ENCODE measurements at regions not wholly inside any gene's neighbourhood (a gene's known extent, or its start where the extent isn't known, plus 50 kb on each side); places are given as distances from the start of the nearest gene placed in this dataset.

DNA sequence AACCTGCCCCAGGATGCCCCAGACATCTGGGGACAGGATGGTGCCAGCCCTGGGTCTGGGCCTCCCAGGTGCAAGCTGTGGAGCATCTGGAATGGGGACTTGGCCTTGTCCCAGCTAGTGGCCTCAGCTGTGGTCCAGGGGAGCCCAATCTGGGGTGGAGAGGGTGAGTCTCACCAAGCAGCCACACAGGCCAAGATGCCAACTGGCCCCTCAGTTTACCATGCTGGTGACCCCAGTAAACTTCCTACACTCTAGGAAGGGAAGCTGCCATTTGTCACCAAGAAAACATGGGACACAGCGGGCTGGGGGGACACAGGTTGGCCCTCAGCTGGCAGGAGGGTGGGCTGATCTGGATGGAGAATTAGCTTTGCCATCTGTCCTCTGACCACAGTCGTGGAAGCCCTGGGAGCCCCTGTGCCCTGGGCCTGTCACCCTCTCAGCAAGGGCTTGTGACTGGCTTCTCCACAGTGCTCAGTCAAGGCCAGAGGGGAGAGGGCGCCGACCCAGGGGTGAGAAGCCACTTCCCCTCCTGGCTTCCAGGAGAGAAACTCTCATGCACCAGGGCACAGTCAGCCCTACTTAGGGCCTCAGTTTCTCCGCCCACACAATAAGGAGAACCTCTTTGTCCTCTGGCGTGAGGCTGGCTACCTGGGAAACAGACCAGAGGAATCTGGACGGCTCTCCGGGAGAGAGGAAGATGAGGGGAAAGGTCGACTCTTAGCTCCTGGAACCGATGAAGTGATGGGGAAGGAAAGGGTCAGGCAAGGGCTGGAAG is 126.4 kb upstream of the SMURF2 start:
- no peak for TF ChIP-seq FOXM1 (IDR thresholded peaks at IDR 0.05; ENCODE audit: borderline replicate concordance)
- TF ChIP-seq, protein P1, sequence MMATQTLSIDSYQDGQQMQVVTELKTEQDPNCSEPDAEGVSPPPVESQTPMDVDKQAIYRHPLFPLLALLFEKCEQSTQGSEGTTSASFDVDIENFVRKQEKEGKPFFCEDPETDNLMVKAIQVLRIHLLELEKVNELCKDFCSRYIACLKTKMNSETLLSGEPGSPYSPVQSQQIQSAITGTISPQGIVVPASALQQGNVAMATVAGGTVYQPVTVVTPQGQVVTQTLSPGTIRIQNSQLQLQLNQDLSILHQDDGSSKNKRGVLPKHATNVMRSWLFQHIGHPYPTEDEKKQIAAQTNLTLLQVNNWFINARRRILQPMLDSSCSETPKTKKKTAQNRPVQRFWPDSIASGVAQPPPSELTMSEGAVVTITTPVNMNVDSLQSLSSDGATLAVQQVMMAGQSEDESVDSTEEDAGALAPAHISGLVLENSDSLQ (IDR thresholded peaks at IDR 0.05) = no peak
- no peak for TF ChIP-seq ELF4 (IDR thresholded peaks at IDR 0.05)
- no peak for TF ChIP-seq SP1 (IDR thresholded peaks at IDR 0.05)
- no peak for TF ChIP-seq FOXA1 (IDR thresholded peaks at IDR 0.05)
- TF ChIP-seq CTBP1 (IDR thresholded peaks at IDR 0.05; ENCODE audit: borderline replicate concordance) = no peak
- no peak for TF ChIP-seq BHLHE40 (IDR thresholded peaks at IDR 0.05; ENCODE audit: borderline replicate concordance)
- no peak for TF ChIP-seq TARDBP (IDR thresholded peaks at IDR 0.05)
- no peak for TF ChIP-seq HDGF (IDR thresholded peaks at IDR 0.05; ENCODE audit: borderline replicate concordance)
- no peak for TF ChIP-seq SUZ12 (IDR thresholded peaks at IDR 0.05)
- TF ChIP-seq FOXK2 (IDR thresholded peaks at IDR 0.05) = no peak
- no peak for TF ChIP-seq LEF1 (IDR thresholded peaks at IDR 0.05; ENCODE audit: borderline replicate concordance)
- no peak for TF ChIP-seq L3MBTL2 (conservative IDR thresholded peaks at IDR 0.05)
- POLR2A ChIA-PET = no interaction called here
- no peak for DNase-seq (ENCODE audit: extremely low spot score)
- CTCF ChIA-PET = interaction anchor here (0.6 to 1.1 kb wide), 2 partner anchors 370 to 404 kb away, joined by 3 to 6 read pairs; no protein-coding TSS in a partner anchor

GRCh38 chr17:64787921-64788271 is 125.8 kb upstream of the SMURF2 start:
- CTCF ChIA-PET = interaction anchor here (1.1 kb wide), 2 partner anchors 10 to 369 kb away, joined by 3 to 4 read pairs; no protein-coding TSS in a partner anchor
- DNase-seq (ENCODE audit: extremely low spot score) = no peak
- TF ChIP-seq FOXK2 (IDR thresholded peaks at IDR 0.05) (no peak), TARDBP (IDR thresholded peaks at IDR 0.05) (no peak), ARNT (IDR thresholded peaks at IDR 0.05) (no peak), SP1 (IDR thresholded peaks at IDR 0.05) (no peak), BHLHE40 (IDR thresholded peaks at IDR 0.05; ENCODE audit: borderline replicate concordance) (no peak), ZNF384 (IDR thresholded peaks at IDR 0.05) (no peak), NFRKB (IDR thresholded peaks at IDR 0.05) (no peak), L3MBTL2 (conservative IDR thresholded peaks at IDR 0.05) (no peak), FOXM1 (IDR thresholded peaks at IDR 0.05; ENCODE audit: borderline replicate concordance) (no peak), ELF4 (IDR thresholded peaks at IDR 0.05) (no peak), SUZ12 (IDR thresholded peaks at IDR 0.05) (no peak), HDGF (IDR thresholded peaks at IDR 0.05; ENCODE audit: borderline replicate concordance) (no peak), LEF1 (IDR thresholded peaks at IDR 0.05; ENCODE audit: borderline replicate concordance) (no peak), FOXA1 (IDR thresholded peaks at IDR 0.05) (no peak)
- TF ChIP-seq, protein P1 (IDR thresholded peaks at IDR 0.05) = no peak
- POLR2A ChIA-PET = no interaction called here

DNA sequence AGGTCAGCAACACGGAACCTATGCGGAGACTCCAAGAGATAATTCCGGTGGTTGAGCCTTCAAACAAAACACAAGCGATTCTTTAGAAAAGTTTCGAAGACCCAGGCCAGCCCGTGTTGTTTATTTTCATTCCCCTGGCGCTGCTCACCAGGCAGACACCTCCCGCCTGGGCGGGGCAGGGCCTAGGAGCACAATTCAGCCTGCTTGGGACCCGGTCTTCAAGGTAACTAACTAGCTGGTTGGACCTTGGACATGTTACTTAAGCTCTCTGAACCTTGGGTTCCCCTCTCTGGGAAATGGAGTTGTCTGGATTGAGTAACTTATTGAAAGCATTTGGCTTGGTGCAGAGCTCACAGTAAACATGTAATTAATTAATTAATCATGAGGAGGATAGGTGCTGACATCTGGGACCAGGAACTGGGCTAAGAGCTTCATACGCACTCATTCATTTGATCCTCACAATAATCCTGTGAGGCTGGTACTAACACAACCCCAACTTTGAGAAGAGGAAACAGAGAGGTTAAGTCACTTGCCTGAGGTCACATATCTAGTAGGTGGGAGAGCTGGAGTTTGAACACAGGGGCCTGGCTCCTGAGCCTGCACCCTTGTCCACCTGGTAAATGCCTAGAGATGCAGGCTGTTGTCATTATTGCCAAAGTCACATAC is 125.3 kb upstream of the SMURF2 start:
- no peak for DNase-seq (ENCODE audit: extremely low spot score)
- ChIA-PET CTCF (interaction anchor here (1.1 kb wide), 2 partner anchors 10 to 369 kb away, joined by 3 to 4 read pairs; no protein-coding TSS in a partner anchor), POLR2A (no interaction called here)
- TF ChIP-seq ARNT (IDR thresholded peaks at IDR 0.05) (no peak), TARDBP (IDR thresholded peaks at IDR 0.05) (no peak), CTBP1 (IDR thresholded peaks at IDR 0.05; ENCODE audit: borderline replicate concordance) (no peak), BHLHE40 (IDR thresholded peaks at IDR 0.05; ENCODE audit: borderline replicate concordance) (no peak), ZNF384 (IDR thresholded peaks at IDR 0.05) (no peak), HDGF (IDR thresholded peaks at IDR 0.05; ENCODE audit: borderline replicate concordance) (no peak), SP1 (IDR thresholded peaks at IDR 0.05) (no peak), L3MBTL2 (conservative IDR thresholded peaks at IDR 0.05) (no peak), LEF1 (IDR thresholded peaks at IDR 0.05; ENCODE audit: borderline replicate concordance) (no peak)

GRCh38 chr17:64786337-64786736 is 124.2 kb upstream of the SMURF2 start:
- POLR2A ChIA-PET = no interaction called here
- TF ChIP-seq TARDBP (IDR thresholded peaks at IDR 0.05) (no peak), ARNT (IDR thresholded peaks at IDR 0.05) (no peak), ZNF384 (IDR thresholded peaks at IDR 0.05) (no peak), SP1 (IDR thresholded peaks at IDR 0.05) (no peak), FOXM1 (IDR thresholded peaks at IDR 0.05; ENCODE audit: borderline replicate concordance) (no peak), LEF1 (IDR thresholded peaks at IDR 0.05; ENCODE audit: borderline replicate concordance) (no peak), FOXA1 (IDR thresholded peaks at IDR 0.05) (no peak), L3MBTL2 (conservative IDR thresholded peaks at IDR 0.05) (no peak), BHLHE40 (IDR thresholded peaks at IDR 0.05; ENCODE audit: borderline replicate concordance) (no peak), ELF4 (IDR thresholded peaks at IDR 0.05) (no peak), CTBP1 (IDR thresholded peaks at IDR 0.05; ENCODE audit: borderline replicate concordance) (no peak), FOXK2 (IDR thresholded peaks at IDR 0.05) (no peak), NFRKB (IDR thresholded peaks at IDR 0.05) (no peak), HDGF (IDR thresholded peaks at IDR 0.05; ENCODE audit: borderline replicate concordance) (no peak), SUZ12 (IDR thresholded peaks at IDR 0.05) (no peak)
- TF ChIP-seq, protein P1 (IDR thresholded peaks at IDR 0.05) = no peak
- CTCF ChIA-PET = no interaction called here
- no peak for DNase-seq (ENCODE audit: extremely low spot score)

GRCh38 chr17:64785011-64785421 is 122.9 kb upstream of the SMURF2 start:
- TF ChIP-seq HDGF (IDR thresholded peaks at IDR 0.05; ENCODE audit: borderline replicate concordance) (no peak), TARDBP (IDR thresholded peaks at IDR 0.05) (no peak), ZNF384 (IDR thresholded peaks at IDR 0.05) (no peak)
- no peak for DNase-seq (ENCODE audit: extremely low spot score)
- POLR2A ChIA-PET = no interaction called here
- CTCF ChIA-PET = interaction anchor here (1.2 kb wide), 1 partner anchor 8 kb away, joined by 3 read pairs; no protein-coding TSS in a partner anchor
